DND-41 (cell line): ENCODE measurements at regions not wholly inside any gene's neighbourhood (a gene's known extent, or its start where the extent isn't known, plus 50 kb on each side); places are given as distances from the start of the nearest gene placed in this dataset.

Experiments used
- ATAC-seq: fragments of 200-7000 bp; cut with Tn5 transposase; 3 replicates; pipeline ENCODE4 v1.9.1; 2021; ENCODE audit warnings: low read depth; ENCODE audit not compliant: insufficient read depth
- DNase-seq: peaks from one replicate; pipeline ENCODE4 v3.0.0-alpha.2; 2020
- H2AFZ ChIP-seq: 2 replicates; pipeline ENCODE4 v1.6.0; 2012; ENCODE audit warnings: low read depth, low read length
- H3K27ac ChIP-seq: 2 replicates; pipeline ENCODE4 v1.5.1; 2012; ENCODE audit warnings: low read length, inconsistent platforms
- H3K27me3 ChIP-seq: fragments of 200-600 bp; sonication (generic); 2 replicates; pipeline ENCODE4 v1.6.0; 2012; ENCODE audit warnings: low read length, mild to moderate bottlenecking, inconsistent platforms; ENCODE audit not compliant: insufficient read depth, poor library complexity
- H3K36me3 ChIP-seq: 2 replicates; pipeline ENCODE4 v1.5.1; 2012; ENCODE audit warnings: low read length, inconsistent platforms; ENCODE audit not compliant: insufficient read depth
- H3K4me1 ChIP-seq: 2 replicates; pipeline ENCODE4 v1.5.1; 2012; ENCODE audit warnings: mild to moderate bottlenecking, low read length; ENCODE audit not compliant: insufficient read depth
- H3K4me2 ChIP-seq: 2 replicates; pipeline ENCODE4 v1.6.0; 2012; ENCODE audit warnings: mild to moderate bottlenecking, moderate library complexity, low read length, inconsistent platforms; ENCODE audit not compliant: insufficient read depth
- H3K4me3 ChIP-seq, 2 experiments: fragments of 200-600 bp in 1 of 2; shearing (Covaris generic) in 1 of 2; 2 replicates each; pipeline ENCODE4 v1.5.1; 2012 to 2016; ENCODE audit warnings: inconsistent platforms in 2 of 2, low read length in 2 of 2, mild to moderate bottlenecking in 2 of 2, low read depth in 1 of 2, moderate library complexity in 1 of 2
- H3K79me2 ChIP-seq: 2 replicates; pipeline ENCODE4 v1.6.0; 2012; ENCODE audit warnings: low read length, inconsistent platforms; ENCODE audit not compliant: insufficient read depth
- H3K9ac ChIP-seq: 2 replicates; pipeline ENCODE4 v1.6.0; 2012; ENCODE audit warnings: low read depth, mild to moderate bottlenecking, inconsistent platforms, low read length, moderate library complexity
- H3K9me3 ChIP-seq: 2 replicates; pipeline ENCODE4 v1.5.1; 2012; ENCODE audit warnings: low read length, moderate library complexity, mild to moderate bottlenecking, inconsistent platforms; ENCODE audit not compliant: insufficient read depth, severe bottlenecking
- H4K20me1 ChIP-seq: 2 replicates; pipeline ENCODE4 v1.6.0; 2012; ENCODE audit warnings: low read length; ENCODE audit not compliant: insufficient read depth
- CTCF ChIP-seq: IDR thresholded peaks from 2 replicates; pipeline ENCODE4 v1.5.1; 2012; ENCODE audit warnings: borderline replicate concordance, low read length, moderate library complexity, mild to moderate bottlenecking; ENCODE audit not compliant: poor library complexity, severe bottlenecking; ENCODE audit errors: extremely low read depth
- EZH2 ChIP-seq: IDR thresholded peaks from 3 replicates; pipeline ENCODE4 v1.6.1; 2012; ENCODE audit warnings: borderline replicate concordance, low read depth, mild to moderate bottlenecking, moderate library complexity, low read length, inconsistent platforms; ENCODE audit not compliant: severe bottlenecking

DNA sequence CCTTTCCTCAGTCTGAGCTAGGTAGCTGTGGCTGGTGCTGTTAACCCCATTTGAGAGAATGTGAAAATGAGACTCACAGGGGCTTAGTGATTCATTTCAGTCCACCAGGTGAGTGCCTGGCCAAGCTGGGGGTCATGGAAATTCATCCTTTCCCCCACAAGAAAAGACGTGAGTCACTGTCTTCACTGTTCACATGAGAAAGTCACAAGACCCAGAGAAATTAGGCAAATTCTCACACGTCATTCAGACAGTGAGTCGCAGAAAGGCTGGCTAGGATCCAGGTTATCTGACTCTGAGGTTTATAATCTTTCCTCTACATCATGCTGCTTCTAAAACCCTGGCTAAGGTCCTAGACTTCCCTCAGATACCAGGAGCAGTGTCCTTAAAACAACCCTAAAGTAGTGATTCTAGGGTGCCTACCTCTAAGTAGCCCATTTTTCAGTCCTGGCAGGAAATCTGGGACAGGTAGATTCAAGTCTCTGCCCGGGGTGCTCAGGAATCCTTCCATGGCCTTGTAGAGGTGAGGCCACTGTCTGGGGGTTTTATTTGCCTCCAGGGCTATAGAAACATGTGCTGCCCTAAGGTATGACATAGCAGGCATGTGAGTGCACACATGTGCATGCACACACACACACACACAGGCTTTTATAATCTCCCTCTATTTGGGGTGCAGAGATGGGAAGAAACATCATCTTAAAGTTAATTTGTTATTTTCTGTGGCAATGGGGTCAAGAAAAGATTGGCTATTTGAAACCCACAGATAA, 427.9 kb upstream of the CELF2 start:
- Histone ChIP-seq H3K4me3 (no peak overlapping the region), H3K4me1 (no peaks in the 10 kb centered on the region), H3K27ac (no peak overlapping the region), H4K20me1 (no peaks in the 10 kb centered on the region), H2AFZ (no peak overlapping the region), H3K9me3 (no peaks in the 10 kb centered on the region), H3K4me2 (no peak overlapping the region), H3K79me2 (no peaks in the 10 kb centered on the region), H3K36me3 (no peaks in the 10 kb centered on the region), H3K27me3 (no peaks in the 10 kb centered on the region), H3K9ac (no peak overlapping the region)
- ATAC-seq (no peak), DNase-seq (no peak)
- no peak for TF ChIP-seq EZH2
- TF ChIP-seq CTCF, result no peak

DNA sequence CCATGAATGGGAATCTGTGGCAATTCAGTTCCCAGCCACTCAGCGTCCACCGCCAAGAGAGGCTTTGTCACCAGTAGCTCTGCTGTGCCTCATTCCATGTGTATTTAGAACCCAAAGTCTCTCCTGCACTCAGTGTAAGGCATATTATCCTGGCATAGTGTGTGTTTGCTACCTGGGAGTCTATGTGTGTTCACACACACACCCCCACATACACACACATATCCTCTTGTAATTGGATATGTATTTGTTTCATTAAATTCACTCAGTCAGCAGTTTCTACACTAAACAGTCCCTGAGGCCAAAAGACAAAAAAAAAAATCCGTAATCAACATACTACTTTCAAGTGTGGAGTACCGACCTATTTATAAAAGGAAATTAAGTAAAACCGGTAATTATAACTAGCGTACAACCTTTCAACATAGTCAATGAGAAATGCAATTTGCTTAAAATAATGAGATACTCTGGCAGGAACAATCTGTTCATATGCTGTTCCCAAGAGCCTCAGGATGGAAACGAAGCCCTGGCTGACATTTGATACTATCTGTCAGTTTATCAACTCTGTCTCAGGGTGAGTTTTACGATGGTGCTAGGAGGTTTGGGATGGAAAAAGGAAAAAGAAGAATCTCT, 425.8 kb upstream of the CELF2 start:
- H4K20me1 ChIP-seq, result no peaks in the 10 kb centered on the region
- DNase-seq, result no peak

GRCh38 chr10:10596256-10596655, 421.4 kb upstream of the CELF2 start:
- Histone ChIP-seq H3K4me1 (no peaks in the 10 kb centered on the region), H3K9ac (no peak overlapping the region), H3K4me2 (no peak overlapping the region), H2AFZ (no peak overlapping the region), H3K27ac (no peak overlapping the region), H4K20me1 (no peaks in the 10 kb centered on the region), H3K4me3 (no peak overlapping the region), H3K36me3 (no peaks in the 10 kb centered on the region), H3K27me3 (no peaks in the 10 kb centered on the region), H3K79me2 (no peaks in the 10 kb centered on the region), H3K9me3 (no peaks in the 10 kb centered on the region)
- DNase-seq, result no peak
- ATAC-seq, result no peak
- TF ChIP-seq EZH2, result no peak
- no peak for TF ChIP-seq CTCF

More for the DNA sequence above, 425.8 kb upstream of the CELF2 start:
- H3K9ac ChIP-seq, result no peak overlapping the region
- no peak overlapping the region for H3K27ac ChIP-seq
- H3K4me1 ChIP-seq, result no peaks in the 10 kb centered on the region
- H3K4me2 ChIP-seq, result no peak overlapping the region
- no peak overlapping the region for H2AFZ ChIP-seq
- TF ChIP-seq CTCF (no peak), EZH2 (no peak)
- H3K27me3 ChIP-seq, result no peaks in the 10 kb centered on the region
- no peaks in the 10 kb centered on the region for H3K36me3 ChIP-seq
- no peaks in the 10 kb centered on the region for H3K9me3 ChIP-seq
- no peaks in the 10 kb centered on the region for H3K79me2 ChIP-seq
- ATAC-seq, result no peak
- H3K4me3 ChIP-seq, result no peak overlapping the region
